Gastroesophageal sphincter (tissue), 3 donors: ENCODE measurements at regions not wholly inside any gene's neighbourhood (a gene's known extent, or its start where the extent isn't known, plus 50 kb on each side); places are given as distances from the start of the nearest gene placed in this dataset.

Source experiments
- POLR2A ChIP-seq, 2 donors: fragments of 450-650 bp; IDR thresholded peaks; one replicate each; pipeline ENCODE4 v1.6.1; 2017; ENCODE audit warnings: antibody characterized with exemption in 2 of 2, mild to moderate bottlenecking in 2 of 2, moderate library complexity in 1 of 2
- TF ChIP-seq, protein P1 (sequence below), 4 experiments: fragments of 200-600 bp in 2 of 4; fragments of 450-650 bp in 2 of 4; sonication (generic) in 1 of 4; IDR thresholded peaks; one replicate each; pipeline ENCODE4 v1.5.1; 2017 to 2019; ENCODE audit warnings: antibody characterized with exemption in 4 of 4, mild to moderate bottlenecking in 2 of 4, moderate library complexity in 2 of 4

DNA sequence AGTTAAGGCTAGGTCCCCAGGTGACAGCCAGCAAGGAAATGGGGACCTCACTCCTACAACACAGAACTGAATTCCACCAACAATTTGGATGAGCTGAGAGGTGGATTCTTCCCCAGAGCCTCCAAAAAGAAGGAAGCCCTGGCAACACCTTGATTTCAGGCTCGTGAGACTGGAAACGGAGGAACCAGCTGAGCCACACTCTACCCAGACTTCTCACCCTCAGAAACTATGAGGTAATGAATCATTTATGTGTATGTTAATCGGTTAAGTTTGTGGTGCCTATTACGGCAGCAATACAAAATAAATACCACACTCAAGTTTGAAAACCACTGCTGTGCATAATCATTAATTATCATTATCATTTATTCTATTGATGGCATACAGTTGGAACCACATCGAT is 532.4 kb upstream of the ANKRD30A start:
- TF ChIP-seq, protein P1, sequence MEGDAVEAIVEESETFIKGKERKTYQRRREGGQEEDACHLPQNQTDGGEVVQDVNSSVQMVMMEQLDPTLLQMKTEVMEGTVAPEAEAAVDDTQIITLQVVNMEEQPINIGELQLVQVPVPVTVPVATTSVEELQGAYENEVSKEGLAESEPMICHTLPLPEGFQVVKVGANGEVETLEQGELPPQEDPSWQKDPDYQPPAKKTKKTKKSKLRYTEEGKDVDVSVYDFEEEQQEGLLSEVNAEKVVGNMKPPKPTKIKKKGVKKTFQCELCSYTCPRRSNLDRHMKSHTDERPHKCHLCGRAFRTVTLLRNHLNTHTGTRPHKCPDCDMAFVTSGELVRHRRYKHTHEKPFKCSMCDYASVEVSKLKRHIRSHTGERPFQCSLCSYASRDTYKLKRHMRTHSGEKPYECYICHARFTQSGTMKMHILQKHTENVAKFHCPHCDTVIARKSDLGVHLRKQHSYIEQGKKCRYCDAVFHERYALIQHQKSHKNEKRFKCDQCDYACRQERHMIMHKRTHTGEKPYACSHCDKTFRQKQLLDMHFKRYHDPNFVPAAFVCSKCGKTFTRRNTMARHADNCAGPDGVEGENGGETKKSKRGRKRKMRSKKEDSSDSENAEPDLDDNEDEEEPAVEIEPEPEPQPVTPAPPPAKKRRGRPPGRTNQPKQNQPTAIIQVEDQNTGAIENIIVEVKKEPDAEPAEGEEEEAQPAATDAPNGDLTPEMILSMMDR (IDR thresholded peaks at IDR 0.05), result no peak
- TF ChIP-seq POLR2A (IDR thresholded peaks at IDR 0.05), result no peak
